ENCODE measurements at regions not wholly inside any gene's neighbourhood (a gene's known extent, or its start where the extent isn't known, plus 50 kb on each side); places are given as distances from the start of the nearest gene placed in this dataset.

GRCh38 chr11:92644595-92645445, 324.6 kb upstream of the MTNR1B start:
- TF ChIP-seq CTCF (IDR thresholded peaks at IDR 0.05; ENCODE audit: control extremely low read depth in 1 of 3, insufficient read depth in 1 of 3, low read depth in 1 of 3, low read length in 3 of 3) (no peak), HDAC2 (IDR thresholded peaks at IDR 0.05; ENCODE audit: borderline replicate concordance in 1 of 2, low read depth in 2 of 2, low read length in 2 of 2) (no peak), POLR2AphosphoS5 (IDR thresholded peaks at IDR 0.05; ENCODE audit: low read depth, low read length) (no peak), HDAC6 (IDR thresholded peaks at IDR 0.05; ENCODE audit: low read depth, low read length) (no peak), YY1 (IDR thresholded peaks at IDR 0.05; ENCODE audit: low read depth, low read length) (no peak), GABPA (IDR thresholded peaks at IDR 0.05; ENCODE audit: borderline replicate concordance, insufficient read depth, low read length) (no peak), EZH2 (IDR thresholded peaks at IDR 0.05; ENCODE audit: low read depth, low read length, severe bottlenecking) (no peak), RAD21 (IDR thresholded peaks at IDR 0.05 in 1 of 2, conservative IDR thresholded peaks at IDR 0.05 in 1 of 2; ENCODE audit: low read depth in 2 of 2, low read length in 2 of 2) (no peak), POLR2A (IDR thresholded peaks at IDR 0.05; ENCODE audit: control extremely low read depth in 1 of 2, low read depth in 2 of 2, low read length in 2 of 2) (no peak), CBX5 (IDR thresholded peaks at IDR 0.05; ENCODE audit: low read depth, low read length) (no peak)
